IPS DF 4.7 (cell line): ENCODE measurements at regions not wholly inside any gene's neighbourhood (a gene's known extent, or its start where the extent isn't known, plus 50 kb on each side); places are given as distances from the start of the nearest gene placed in this dataset.

Experiments
- DNase-seq: peaks from one replicate; pipeline ENCODE4 v3.0.0-alpha.2; 2013; ENCODE audit warnings: low spot score; ENCODE audit errors: extremely low read depth

DNA sequence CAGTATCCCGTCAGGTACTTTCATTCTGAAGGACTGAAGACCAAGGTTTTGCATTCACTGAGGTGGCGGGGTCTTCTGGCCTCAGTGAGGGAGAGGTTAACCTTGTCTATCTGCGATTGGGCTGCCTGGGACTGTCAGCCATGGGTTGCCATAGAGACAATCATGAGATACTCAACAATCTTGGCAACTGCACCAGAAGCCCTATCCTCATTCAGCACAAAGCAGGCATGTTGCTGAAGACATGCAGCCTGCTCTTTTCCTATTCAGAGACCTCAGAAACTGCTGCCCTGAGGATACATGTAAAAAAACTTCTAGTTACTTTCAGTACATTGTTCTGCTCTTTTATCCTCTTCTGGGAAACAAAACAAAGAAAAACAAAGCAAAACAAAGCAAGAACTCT, 146.3 kb upstream of the PIRT start:
- DNase-seq: no peak

DNA sequence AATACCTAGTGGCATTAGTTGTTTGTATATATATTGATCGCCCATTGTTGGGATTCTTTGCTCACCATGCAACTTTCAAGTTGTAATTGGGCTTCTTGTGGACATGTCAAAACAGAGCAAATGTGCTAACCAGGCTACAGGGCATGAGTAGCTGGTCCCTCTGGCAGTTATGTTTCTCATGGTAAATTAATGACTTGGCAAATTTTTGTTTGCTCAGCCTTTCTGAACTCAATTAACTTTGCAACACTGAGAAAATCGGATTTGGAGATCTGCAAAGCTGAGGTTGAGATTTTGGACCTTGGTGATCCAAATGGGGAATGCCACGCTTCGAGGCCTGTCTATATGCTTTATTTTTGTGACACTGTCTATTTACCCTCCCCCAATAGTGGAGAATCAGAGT, 138.5 kb upstream of the PIRT start:
- DNase-seq: no peak

DNA sequence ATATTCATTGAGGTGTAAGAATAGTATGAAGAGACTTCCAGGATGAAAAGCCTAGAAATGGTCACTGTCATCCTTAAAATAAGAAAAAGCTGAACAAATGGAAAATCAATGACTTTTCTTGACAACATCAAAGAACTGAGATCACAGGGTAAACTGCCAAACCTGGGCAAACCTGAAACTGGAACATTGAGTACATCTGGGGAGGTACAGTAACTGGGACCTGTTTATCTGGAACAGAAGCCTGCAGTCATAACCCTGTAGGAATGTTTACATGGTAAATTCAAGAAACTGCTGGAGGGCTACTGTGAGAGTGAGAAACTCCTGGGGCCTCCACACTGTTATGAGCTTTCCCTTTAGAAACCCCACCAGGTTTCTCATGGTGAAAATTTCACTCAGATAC, 130.1 kb upstream of the PIRT start:
- no peak for DNase-seq

DNA sequence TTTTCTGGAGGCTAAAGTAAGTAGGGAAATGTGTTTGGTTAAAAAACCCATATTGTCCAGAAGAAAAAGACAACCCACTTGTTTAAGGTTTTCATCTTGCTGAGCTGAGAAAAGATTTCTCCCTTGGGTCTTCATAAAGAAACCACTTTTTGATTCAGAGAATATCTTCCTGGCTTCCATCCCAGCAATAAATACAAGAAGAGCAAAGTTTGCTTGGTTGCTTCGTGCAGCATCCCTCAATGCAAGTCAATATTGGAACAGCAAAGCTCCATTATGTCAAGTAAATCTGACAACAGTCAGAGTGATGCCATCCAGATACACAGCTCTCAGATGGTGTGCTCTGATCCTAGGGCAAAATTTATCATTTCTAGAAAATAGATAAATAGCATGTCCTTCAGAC, 118.9 kb upstream of the PIRT start:
- no peak for DNase-seq

DNA sequence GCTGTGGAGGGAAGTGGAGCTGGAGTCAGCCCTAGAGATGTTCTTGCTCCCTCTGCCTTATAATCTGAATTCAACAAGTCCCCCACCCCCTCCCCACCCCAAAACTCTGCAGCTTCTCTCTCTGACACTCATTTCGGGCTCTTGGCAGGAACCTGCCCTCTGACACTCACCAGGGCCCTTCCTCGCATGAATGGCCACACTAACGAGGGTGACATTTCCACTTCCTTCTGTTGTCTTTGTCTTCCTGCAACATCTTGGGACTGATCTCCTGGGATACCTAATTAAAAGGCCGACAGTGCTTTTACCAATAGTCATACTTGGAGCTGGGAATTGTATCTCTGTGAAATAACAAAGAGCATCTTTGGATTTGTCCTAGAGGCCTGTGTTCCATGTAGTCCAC, 106.9 kb upstream of the PIRT start:
- DNase-seq: no peak

DNA sequence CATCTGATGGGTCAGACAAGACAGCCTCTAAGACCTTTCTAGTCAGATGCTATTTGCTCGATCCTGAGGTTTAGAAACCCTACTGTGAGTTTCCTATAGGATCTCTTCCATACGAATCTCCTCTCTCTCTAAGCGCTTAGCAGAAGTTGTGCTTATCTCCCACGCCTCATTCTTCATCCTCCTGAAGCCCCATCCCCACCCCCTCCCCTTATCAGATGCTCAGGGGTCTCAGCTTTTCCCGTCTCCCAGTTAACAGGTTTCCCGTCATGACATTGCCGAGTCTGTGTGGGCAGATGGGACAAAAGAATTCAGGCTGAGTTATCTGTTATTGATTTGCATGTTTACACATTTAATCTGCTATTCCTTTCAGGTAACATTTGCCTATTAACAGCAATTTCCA, 99.0 kb upstream of the PIRT start:
- no peak for DNase-seq

DNA sequence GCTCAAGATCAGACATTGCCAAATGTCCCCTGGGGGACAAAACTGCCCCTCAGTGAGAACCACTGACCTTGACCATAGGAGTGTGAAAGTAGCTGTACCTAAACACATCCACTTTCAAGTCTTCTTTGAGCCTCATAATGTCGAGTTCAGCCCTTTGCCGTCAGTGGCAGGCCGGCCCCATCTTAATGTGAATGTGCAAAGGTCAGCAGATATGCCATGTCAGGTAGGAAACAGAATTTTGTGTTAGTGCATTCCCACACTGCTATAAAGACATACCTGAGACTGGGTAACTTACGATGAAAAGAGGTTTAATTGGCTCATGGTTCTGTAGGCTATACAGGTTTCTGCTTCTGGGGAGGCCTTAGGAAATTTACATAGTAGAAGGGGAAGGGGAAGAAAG, 95.1 kb upstream of the PIRT start:
- DNase-seq: no peak

DNA sequence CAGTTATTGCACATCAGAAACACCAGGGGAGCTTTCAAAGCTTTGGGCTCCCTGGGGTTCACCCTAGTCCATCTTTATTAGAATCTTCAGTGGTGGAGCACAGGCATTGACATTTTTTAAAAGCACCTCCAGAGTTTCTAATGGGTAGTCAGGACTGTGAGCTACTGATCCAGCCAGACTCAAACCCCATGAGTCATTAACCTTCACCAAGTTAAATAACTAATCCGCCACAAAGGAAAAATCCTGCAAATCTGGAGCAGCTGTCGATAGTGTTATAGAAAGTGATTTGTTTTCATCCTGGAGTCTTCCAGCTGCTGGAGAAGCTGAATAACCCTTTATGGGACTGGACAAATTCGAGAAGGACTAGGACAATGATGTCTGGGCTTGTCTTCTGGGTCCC, 93.2 kb upstream of the PIRT start:
- no peak for DNase-seq

DNA sequence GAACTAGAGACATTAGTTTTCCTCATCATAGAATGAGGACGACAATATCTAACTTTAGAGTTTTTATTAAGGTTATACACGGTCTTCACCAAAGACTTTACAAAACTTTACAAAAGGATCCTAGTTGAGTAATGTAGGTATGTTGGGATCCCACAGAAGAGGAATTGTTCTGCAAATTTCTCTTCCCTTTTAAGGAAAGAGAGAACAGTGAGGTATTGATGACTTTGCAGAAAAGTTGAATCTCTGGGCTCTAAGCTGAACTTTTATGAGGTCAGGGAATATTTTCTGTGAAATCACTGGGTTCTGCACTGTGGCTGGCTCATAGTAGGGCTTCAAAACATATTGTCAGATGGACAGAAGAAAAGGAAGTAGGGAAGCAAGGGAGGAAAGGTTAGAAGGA, 89.8 kb upstream of the PIRT start:
- DNase-seq: no peak

DNA sequence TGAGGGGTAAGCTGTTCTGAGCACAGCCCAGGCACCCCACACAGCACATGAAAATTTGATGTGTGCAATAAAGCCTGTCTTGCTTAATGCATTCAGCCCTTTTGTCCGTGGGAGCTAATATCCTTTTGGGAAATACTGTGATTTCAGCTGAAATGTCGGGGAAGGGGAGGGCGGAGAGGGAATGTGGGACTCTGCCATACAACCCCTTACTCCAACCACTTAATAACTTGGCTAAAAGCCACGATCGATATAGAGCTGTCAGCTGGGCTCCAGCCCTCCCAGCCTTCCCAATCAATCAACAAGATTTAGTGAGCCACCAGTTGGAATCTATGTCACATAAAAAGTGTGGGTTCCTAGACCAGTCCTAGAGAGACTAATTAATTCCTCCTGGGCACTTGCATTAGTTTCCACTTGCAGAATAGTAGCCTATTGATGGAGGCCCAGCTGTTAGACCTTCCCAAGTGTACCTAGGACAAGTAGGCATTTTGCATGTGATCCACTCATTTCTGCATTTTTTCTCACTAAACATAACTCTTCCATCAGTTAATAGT, 82.7 kb upstream of the PIRT start:
- no peak for DNase-seq

DNA sequence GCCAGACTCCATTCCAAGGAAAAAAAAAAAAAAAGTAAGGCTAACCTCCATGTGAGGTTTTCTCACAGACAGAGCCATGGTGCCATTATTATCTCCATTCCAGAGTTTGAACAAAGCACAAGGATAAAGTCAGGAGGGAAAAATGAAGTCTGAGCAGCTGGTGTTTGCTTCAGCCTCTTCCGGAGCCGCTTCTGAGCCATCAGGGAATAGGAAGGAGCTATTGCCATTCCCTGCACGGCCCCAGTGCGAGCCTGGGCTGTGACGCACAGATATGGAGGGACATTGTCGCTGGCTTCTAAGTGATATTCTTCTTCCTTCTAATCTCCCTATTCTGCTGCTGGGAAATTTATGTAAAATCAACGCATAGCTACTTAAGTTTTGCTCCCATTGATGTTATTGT, 69.5 kb upstream of the PIRT start:
- DNase-seq: no peak

DNA sequence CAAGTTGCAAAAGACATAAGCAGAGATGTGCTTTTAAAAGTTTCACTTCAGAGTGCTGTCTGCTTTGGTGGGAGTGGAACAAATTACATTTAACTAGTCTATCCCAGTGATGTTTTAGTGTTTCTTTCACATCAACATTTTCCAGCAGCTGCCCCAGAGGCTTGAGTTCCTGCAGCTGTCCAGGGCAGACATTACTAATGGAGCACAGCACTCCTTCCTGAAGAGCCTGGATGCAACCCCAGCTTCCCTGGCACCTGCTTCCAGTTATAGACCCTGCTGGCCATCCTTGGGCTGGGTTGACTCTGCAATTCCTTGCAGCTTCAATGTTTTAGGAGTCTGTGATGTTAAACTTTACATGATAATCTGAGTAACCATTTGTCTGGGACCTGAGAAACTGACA, 61.4 kb upstream of the PIRT start:
- DNase-seq: no peak

DNA sequence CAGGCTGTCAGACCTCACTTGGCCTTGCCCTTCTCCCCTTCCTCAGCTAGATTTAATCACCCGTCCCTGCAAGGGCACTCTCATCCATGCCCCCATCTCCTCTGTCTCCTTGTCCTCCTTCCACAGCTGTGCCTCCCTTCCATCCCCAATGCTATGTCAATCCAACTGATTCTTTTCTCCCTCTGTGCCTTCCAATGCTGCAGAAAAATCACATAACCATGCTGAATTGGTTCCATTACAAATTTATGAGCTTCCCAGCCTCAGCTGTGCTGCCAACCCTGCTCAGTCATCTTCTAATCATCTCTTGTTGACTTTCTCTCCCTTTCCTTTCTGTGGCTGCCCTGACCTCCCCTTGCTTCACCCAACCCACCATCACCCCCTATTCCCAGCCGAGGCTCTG, 56.3 kb upstream of the PIRT start:
- no peak for DNase-seq

DNA sequence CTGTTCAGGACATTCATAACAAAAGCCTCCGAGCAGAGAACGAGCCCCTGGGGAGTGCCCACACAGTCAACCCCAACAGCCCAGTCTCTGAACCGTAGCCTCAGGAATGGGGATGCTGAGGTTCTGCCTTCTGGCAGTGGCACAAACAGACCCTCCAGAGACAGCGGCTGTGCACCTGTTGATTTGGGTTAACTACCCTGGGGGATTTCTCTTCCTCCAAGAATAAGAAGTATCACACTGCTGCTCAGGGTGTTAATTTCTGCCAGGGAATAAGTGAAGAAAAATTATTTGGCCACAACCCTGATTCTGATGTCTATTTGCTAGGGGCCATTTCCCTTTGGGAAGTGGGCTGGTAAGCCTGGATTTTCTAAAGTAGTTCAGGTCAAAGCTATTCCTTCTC, 51.0 kb upstream of the PIRT start:
- no peak for DNase-seq
